ENCODE measurements at regions not wholly inside any gene's neighbourhood (a gene's known extent, or its start where the extent isn't known, plus 50 kb on each side); places are given as distances from the start of the nearest gene placed in this dataset.

DNA sequence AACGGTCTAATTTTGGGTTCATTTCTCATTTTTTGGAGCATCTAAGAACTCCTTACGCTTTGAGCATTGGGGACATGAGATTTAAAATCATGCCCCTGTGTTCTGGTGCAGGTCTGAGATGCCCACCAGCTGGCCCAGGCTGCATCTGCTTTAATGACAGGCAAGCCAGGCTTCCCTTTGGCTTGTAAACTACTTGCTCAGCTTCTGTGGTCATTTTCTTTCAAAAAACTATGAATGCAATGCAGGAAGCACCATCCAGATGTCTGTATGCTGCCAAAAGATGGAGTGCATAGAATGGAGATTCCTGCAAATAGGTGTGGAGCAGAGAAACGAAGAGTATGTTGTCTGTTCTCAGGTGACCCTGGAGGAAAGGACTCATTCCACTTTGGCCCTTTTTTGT is 399.9 kb upstream of the ADAMTSL1 start:
- CTCF ChIA-PET = no interaction called here

DNA sequence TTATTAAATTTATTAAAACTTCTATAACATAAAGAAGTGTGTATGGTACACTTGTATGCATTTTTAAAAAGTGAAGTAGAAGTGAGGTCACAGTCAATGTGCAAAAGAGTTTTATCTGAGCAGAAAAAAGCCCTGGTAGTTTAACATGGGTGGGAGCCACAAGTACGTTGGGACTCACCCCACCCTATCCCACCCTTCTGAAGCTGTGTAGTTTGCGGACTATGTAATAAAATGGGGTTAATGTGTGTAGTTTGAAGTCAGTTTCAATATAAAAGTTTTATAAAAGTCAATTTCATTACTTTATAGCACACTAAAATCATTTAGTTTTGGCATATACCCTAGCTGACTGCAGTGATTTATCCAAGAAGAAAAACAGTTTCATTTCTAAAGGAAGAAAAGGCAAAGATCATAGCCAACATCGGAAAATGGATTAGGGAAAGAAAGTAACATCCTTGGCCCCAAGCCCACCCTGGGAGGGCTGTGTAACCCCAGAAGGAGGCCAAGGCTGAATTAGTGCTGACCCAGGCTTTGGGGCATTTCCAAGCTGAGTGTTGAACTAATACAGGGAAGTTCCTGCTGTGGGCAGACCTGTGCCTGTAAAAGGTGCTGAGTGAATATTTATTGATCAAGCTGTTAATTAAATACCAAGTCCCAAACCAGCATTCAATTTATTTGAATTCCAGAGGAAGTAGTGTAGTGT is 398.6 kb upstream of the ADAMTSL1 start:
- POLR2A ChIA-PET = no interaction called here
- intact Hi-C loops (cut with micrococcal nuclease) = no loop called here

More for the DNA sequence above, 399.9 kb upstream of the ADAMTSL1 start:
- Histone ChIP-seq H3K79me2 (ENCODE audit: control insufficient read depth, insufficient read depth, low read length) (no peaks in the 10 kb centered on the region), H3K36me3 (replicated peaks in 1 of 2; ENCODE audit: control extremely low read depth in 1 of 2, control insufficient read depth in 1 of 2, extremely low read depth in 1 of 2, insufficient read depth in 2 of 2, low read length in 1 of 2) (no peaks in the 10 kb centered on the region), H3K27ac (ENCODE audit: low read length in 2 of 2) (no peak overlapping the region), H3K4me2 (replicated peaks; ENCODE audit: low read depth, low read length, poor library complexity, severe bottlenecking) (no peak overlapping the region), H3K9me3 (ENCODE audit: control extremely low read depth in 1 of 3, control insufficient read depth in 2 of 3, insufficient read depth in 1 of 3, low read length in 2 of 3) (no peaks in the 10 kb centered on the region), H4K20me1 (ENCODE audit: control insufficient read depth, insufficient read depth, low read length, poor library complexity, severe bottlenecking) (no peaks in the 10 kb centered on the region), H3K9ac (ENCODE audit: low read length) (no peak overlapping the region), H3K4me3 (ENCODE audit: control extremely low read depth in 1 of 5, extremely low read depth in 1 of 5, insufficient read depth in 1 of 5, low read depth in 2 of 5, low read length in 4 of 5) (no peak overlapping the region), H2AFZ (ENCODE audit: insufficient read depth, low read depth, low read length, poor library complexity, severe bottlenecking) (no peak overlapping the region), H3K27me3 (replicated peaks in 1 of 4; ENCODE audit: control extremely low read depth in 1 of 4, control insufficient read depth in 3 of 4, insufficient read depth in 4 of 4, low read length in 3 of 4) (no peaks in the 10 kb centered on the region), H3K4me1 (ENCODE audit: control insufficient read depth in 2 of 2, insufficient read depth in 2 of 2, low read length in 2 of 2) (no peaks in the 10 kb centered on the region)
- intact Hi-C loops (cut with micrococcal nuclease) = no loop called here
- DNase-seq = no peak
- no peak for ATAC-seq (ENCODE audit: low read depth)
- POLR2A ChIA-PET = no interaction called here
- no peaks in the 10 kb centered on the region for H3K4me1 Mint-ChIP-seq
- H3K27ac Mint-ChIP-seq = no peak overlapping the region
- H3K27me3 Mint-ChIP-seq = no peaks in the 10 kb centered on the region
- H3K9me3 Mint-ChIP-seq (ENCODE audit: insufficient read depth) = no peaks in the 10 kb centered on the region
- no peak for TF ChIP-seq EZH2 (IDR thresholded peaks at IDR 0.05; ENCODE audit: borderline replicate concordance, insufficient read depth, low read depth, low read length, poor library complexity, severe bottlenecking)
- TF ChIP-seq, protein P1, sequence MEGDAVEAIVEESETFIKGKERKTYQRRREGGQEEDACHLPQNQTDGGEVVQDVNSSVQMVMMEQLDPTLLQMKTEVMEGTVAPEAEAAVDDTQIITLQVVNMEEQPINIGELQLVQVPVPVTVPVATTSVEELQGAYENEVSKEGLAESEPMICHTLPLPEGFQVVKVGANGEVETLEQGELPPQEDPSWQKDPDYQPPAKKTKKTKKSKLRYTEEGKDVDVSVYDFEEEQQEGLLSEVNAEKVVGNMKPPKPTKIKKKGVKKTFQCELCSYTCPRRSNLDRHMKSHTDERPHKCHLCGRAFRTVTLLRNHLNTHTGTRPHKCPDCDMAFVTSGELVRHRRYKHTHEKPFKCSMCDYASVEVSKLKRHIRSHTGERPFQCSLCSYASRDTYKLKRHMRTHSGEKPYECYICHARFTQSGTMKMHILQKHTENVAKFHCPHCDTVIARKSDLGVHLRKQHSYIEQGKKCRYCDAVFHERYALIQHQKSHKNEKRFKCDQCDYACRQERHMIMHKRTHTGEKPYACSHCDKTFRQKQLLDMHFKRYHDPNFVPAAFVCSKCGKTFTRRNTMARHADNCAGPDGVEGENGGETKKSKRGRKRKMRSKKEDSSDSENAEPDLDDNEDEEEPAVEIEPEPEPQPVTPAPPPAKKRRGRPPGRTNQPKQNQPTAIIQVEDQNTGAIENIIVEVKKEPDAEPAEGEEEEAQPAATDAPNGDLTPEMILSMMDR (IDR thresholded peaks at IDR 0.05) = peak; percentile 10
- no peak overlapping the region for H3K4me3 Mint-ChIP-seq
- WGBS (ENCODE audit: insufficient coverage) = 27% methylated on average over 3 of the region's 3 CpGs

More for the DNA sequence above, 398.6 kb upstream of the ADAMTSL1 start:
- H3K4me2 ChIP-seq (replicated peaks; ENCODE audit: low read depth, low read length, poor library complexity, severe bottlenecking) = no peak overlapping the region
- H3K4me1 ChIP-seq (ENCODE audit: control insufficient read depth in 2 of 2, insufficient read depth in 2 of 2, low read length in 2 of 2) = no peaks in the 10 kb centered on the region
- no peaks in the 10 kb centered on the region for H3K36me3 ChIP-seq (replicated peaks in 1 of 2; ENCODE audit: control extremely low read depth in 1 of 2, control insufficient read depth in 1 of 2, extremely low read depth in 1 of 2, insufficient read depth in 2 of 2, low read length in 1 of 2)
- DNase-seq (no peak), ATAC-seq (ENCODE audit: low read depth) (no peak)
- H3K4me3 ChIP-seq (ENCODE audit: control extremely low read depth in 1 of 5, extremely low read depth in 1 of 5, insufficient read depth in 1 of 5, low read depth in 2 of 5, low read length in 4 of 5) = no peak overlapping the region
- Mint-ChIP-seq H3K4me3 (no peak overlapping the region), H3K27me3 (no peaks in the 10 kb centered on the region), H3K27ac (no peak overlapping the region), H3K4me1 (no peaks in the 10 kb centered on the region), H3K9me3 (ENCODE audit: insufficient read depth) (no peaks in the 10 kb centered on the region)
- no peaks in the 10 kb centered on the region for H3K27me3 ChIP-seq (replicated peaks in 1 of 4; ENCODE audit: control extremely low read depth in 1 of 4, control insufficient read depth in 3 of 4, insufficient read depth in 4 of 4, low read length in 3 of 4)
- H3K9me3 ChIP-seq (ENCODE audit: control extremely low read depth in 1 of 3, control insufficient read depth in 2 of 3, insufficient read depth in 1 of 3, low read length in 2 of 3) = no peaks in the 10 kb centered on the region
- 100% methylated on average over 1 of the region's 3 CpGs for WGBS (ENCODE audit: insufficient coverage)
- no peaks in the 10 kb centered on the region for H4K20me1 ChIP-seq (ENCODE audit: control insufficient read depth, insufficient read depth, low read length, poor library complexity, severe bottlenecking)
- H3K9ac ChIP-seq (ENCODE audit: low read length) = no peak overlapping the region
- CTCF ChIA-PET = no interaction called here
- TF ChIP-seq, protein P1 (IDR thresholded peaks at IDR 0.05) = no peak
- no peak for TF ChIP-seq EZH2 (IDR thresholded peaks at IDR 0.05; ENCODE audit: borderline replicate concordance, insufficient read depth, low read depth, low read length, poor library complexity, severe bottlenecking)
- no peaks in the 10 kb centered on the region for H3K79me2 ChIP-seq (ENCODE audit: control insufficient read depth, insufficient read depth, low read length)
- H3K27ac ChIP-seq (ENCODE audit: low read length in 2 of 2) = no peak overlapping the region
- no peak overlapping the region for H2AFZ ChIP-seq (ENCODE audit: insufficient read depth, low read depth, low read length, poor library complexity, severe bottlenecking)

Measured in B cell (primary cell).